Immature natural killer cell (primary cell): ENCODE measurements at regions not wholly inside any gene's neighbourhood (a gene's known extent, or its start where the extent isn't known, plus 50 kb on each side); places are given as distances from the start of the nearest gene placed in this dataset.
"Not testable (repeated sequence)": the region's sequence is repeated elsewhere in the genome, so short reads cannot be mapped to it uniquely, and the experiment has no call there.

Source experiments
- DNase-seq, 3 donors: peaks; one replicate each; pipeline ENCODE4 v3.0.0; 2022; ENCODE audit warnings: mixed read lengths in 1 of 3
- H3K27ac Mint-ChIP-seq, 6 donors: one replicate each; pipeline ENCODE4 v1.8.0; 2020; ENCODE audit warnings: mixed read lengths in 6 of 6, mild to moderate bottlenecking in 5 of 6, inconsistent platforms in 4 of 6, moderate library complexity in 3 of 6
- H3K27me3 Mint-ChIP-seq, 3 donors: one replicate each; pipeline ENCODE4 v1.8.0; 2020 to 2021; ENCODE audit warnings: low read depth in 3 of 3, mild to moderate bottlenecking in 3 of 3, mixed read lengths in 3 of 3, moderate library complexity in 3 of 3, inconsistent platforms in 1 of 3
- H3K36me3 Mint-ChIP-seq, 3 donors: one replicate each; pipeline ENCODE4 v1.8.0; 2020; ENCODE audit warnings: mixed read lengths in 3 of 3, inconsistent platforms in 2 of 3, mild to moderate bottlenecking in 2 of 3
- H3K4me1 Mint-ChIP-seq, 2 donors: one replicate each; pipeline ENCODE4 v1.8.0; 2020; ENCODE audit warnings: inconsistent platforms in 2 of 2, mild to moderate bottlenecking in 2 of 2, mixed read lengths in 2 of 2, moderate library complexity in 1 of 2
- H3K4me3 Mint-ChIP-seq, 5 donors: one replicate each; pipeline ENCODE4 v1.8.0; 2020; ENCODE audit warnings: mild to moderate bottlenecking in 5 of 5, mixed read lengths in 5 of 5, inconsistent platforms in 3 of 5, moderate library complexity in 3 of 5
- H3K9me3 Mint-ChIP-seq, 6 donors: one replicate each; pipeline ENCODE4 v1.8.0; 2020; ENCODE audit warnings: mild to moderate bottlenecking in 6 of 6, mixed read lengths in 6 of 6, inconsistent platforms in 4 of 6, moderate library complexity in 3 of 6

- no peaks in the 10 kb centered on the region for H3K36me3 Mint-ChIP-seq
- no peaks in the 10 kb centered on the region for H3K9me3 Mint-ChIP-seq
- no peak overlapping the region for H3K4me3 Mint-ChIP-seq
- H3K27ac Mint-ChIP-seq = no peak overlapping the region
- DNase-seq = no peak
- H3K4me1 Mint-ChIP-seq = peaks cover 69 to 81% of the 10 kb centered on the region in 2 donors
- peaks cover 0 to 3% (median 2%) of the 10 kb centered on the region in 3 donors for H3K27me3 Mint-ChIP-seq
Measured at GRCh38 chr6:144621332-144621731, 336.2 kb downstream of the UTRN start.

- H3K27me3 Mint-ChIP-seq = peaks cover 0 to 3% (median 3%) of the 10 kb centered on the region in 3 donors
- DNase-seq = no peak
- H3K4me3 Mint-ChIP-seq = no peak overlapping the region
- H3K9me3 Mint-ChIP-seq = no peaks in the 10 kb centered on the region
- peaks cover 76 to 94% of the 10 kb centered on the region in 2 donors for H3K4me1 Mint-ChIP-seq
- H3K36me3 Mint-ChIP-seq = no peaks in the 10 kb centered on the region
- peak overlapping the region in 4 of 6 donors; percentile 3 to 37 (median 8) for H3K27ac Mint-ChIP-seq
Measured at GRCh38 chr6:144624246-144624645, 339.1 kb downstream of the UTRN start.

GRCh38 chr6:144624716-144625115 lies 339.6 kb downstream of the UTRN start:
- Mint-ChIP-seq H3K27ac (peak overlapping the region in 3 of 6 donors; percentile 3 to 37 (median 10)), H3K36me3 (no peaks in the 10 kb centered on the region), H3K9me3 (no peaks in the 10 kb centered on the region), H3K27me3 (peaks cover 0 to 3% (median 3%) of the 10 kb centered on the region in 3 donors), H3K4me1 (peaks cover 77 to 94% of the 10 kb centered on the region in 2 donors), H3K4me3 (no peak overlapping the region)
- DNase-seq = no peak

GRCh38 chr6:144630857-144631256 lies 345.7 kb downstream of the UTRN start:
- Mint-ChIP-seq H3K27me3 (peaks cover 0 to 3% (median 1%) of the 10 kb centered on the region in 3 donors), H3K4me1 (peaks cover 60 to 83% of the 10 kb centered on the region in 2 donors), H3K9me3 (no peaks in the 10 kb centered on the region), H3K27ac (peak overlapping the region; percentile 0 to 73 (median 55)), H3K36me3 (peaks cover 0 to 3% (median 0%) of the 10 kb centered on the region in 3 donors), H3K4me3 (no peak overlapping the region)
- no peak for DNase-seq

GRCh38 chr6:144632266-144632665 lies 347.1 kb downstream of the UTRN start:
- Mint-ChIP-seq H3K9me3 (no peaks in the 10 kb centered on the region), H3K36me3 (peaks cover 0 to 3% (median 0%) of the 10 kb centered on the region in 3 donors), H3K27ac (peak overlapping the region in 1 of 6 donors; percentile 20), H3K4me1 (peaks cover 53 to 69% of the 10 kb centered on the region in 2 donors), H3K27me3 (peaks cover 0 to 1% (median under 1%) of the 10 kb centered on the region in 3 donors), H3K4me3 (no peak overlapping the region)
- no peak for DNase-seq

- peak overlapping the region in 1 of 6 donors; percentile 24 for H3K27ac Mint-ChIP-seq
- H3K4me1 Mint-ChIP-seq = peaks cover 43 to 68% of the 10 kb centered on the region in 2 donors
- H3K27me3 Mint-ChIP-seq = peaks cover 0 to 1% (median 0%) of the 10 kb centered on the region in 3 donors
- H3K9me3 Mint-ChIP-seq = no peaks in the 10 kb centered on the region
- no peak for DNase-seq
- no peak overlapping the region for H3K4me3 Mint-ChIP-seq
- H3K36me3 Mint-ChIP-seq = peaks cover 0 to 3% (median 0%) of the 10 kb centered on the region in 3 donors
Measured at GRCh38 chr6:144633886-144634285, 348.8 kb downstream of the UTRN start.

GRCh38 chr6:144634371-144634770 lies 349.2 kb downstream of the UTRN start:
- Mint-ChIP-seq H3K27ac (peak overlapping the region in 3 of 6 donors; percentile 8 to 48 (median 24)), H3K4me3 (no peak overlapping the region), H3K36me3 (peaks cover 0 to 3% (median 0%) of the 10 kb centered on the region in 3 donors), H3K9me3 (no peaks in the 10 kb centered on the region), H3K27me3 (peaks cover 0 to 3% (median 1%) of the 10 kb centered on the region in 3 donors), H3K4me1 (peaks cover 43 to 68% of the 10 kb centered on the region in 2 donors)
- DNase-seq = no peak

- Mint-ChIP-seq H3K27ac (peak overlapping the region in 2 of 6 donors; percentile 8 to 29), H3K36me3 (peaks cover 0 to 3% (median 0%) of the 10 kb centered on the region in 3 donors), H3K9me3 (no peaks in the 10 kb centered on the region), H3K4me3 (no peak overlapping the region), H3K4me1 (peaks cover 45 to 68% of the 10 kb centered on the region in 2 donors), H3K27me3 (peaks cover 0 to 3% (median 3%) of the 10 kb centered on the region in 3 donors)
- no peak for DNase-seq
Measured at GRCh38 chr6:144635051-144635450, 349.9 kb downstream of the UTRN start.

GRCh38 chr6:144636025-144636424 lies 350.9 kb downstream of the UTRN start:
- not testable (repeated sequence) for DNase-seq, H3K9me3 Mint-ChIP-seq, H3K4me3 Mint-ChIP-seq, H3K36me3 Mint-ChIP-seq, H3K27me3 Mint-ChIP-seq
- peaks cover 39 to 66% of the 10 kb centered on the region in 2 donors for H3K4me1 Mint-ChIP-seq
- H3K27ac Mint-ChIP-seq = peak overlapping the region in 1 of 6 donors; percentile 19

- Mint-ChIP-seq H3K4me1 (peaks cover 41 to 68% of the 10 kb centered on the region in 2 donors), H3K36me3 (peaks cover 0 to 3% (median 0%) of the 10 kb centered on the region in 3 donors), H3K9me3 (no peaks in the 10 kb centered on the region), H3K27me3 (peaks cover 0 to 3% (median 1%) of the 10 kb centered on the region in 3 donors), H3K4me3 (no peak overlapping the region), H3K27ac (no peak overlapping the region)
- DNase-seq = no peak
Measured at GRCh38 chr6:144637541-144637940, 352.4 kb downstream of the UTRN start.

GRCh38 chr6:144639654-144640053 lies 354.5 kb downstream of the UTRN start:
- H3K27ac Mint-ChIP-seq = peak overlapping the region in 1 of 6 donors; percentile 9
- no peaks in the 10 kb centered on the region for H3K36me3 Mint-ChIP-seq
- H3K9me3 Mint-ChIP-seq = no peaks in the 10 kb centered on the region
- DNase-seq = no peak
- H3K4me3 Mint-ChIP-seq = no peak overlapping the region
- H3K27me3 Mint-ChIP-seq = peaks cover 0 to 3% (median 1%) of the 10 kb centered on the region in 3 donors
- peaks cover 38 to 62% of the 10 kb centered on the region in 2 donors for H3K4me1 Mint-ChIP-seq

GRCh38 chr6:144641286-144641685 lies 356.2 kb downstream of the UTRN start:
- Mint-ChIP-seq H3K4me1 (peaks cover 41 to 70% of the 10 kb centered on the region in 2 donors), H3K27ac (peak overlapping the region in 3 of 6 donors; percentile 3 to 61 (median 4)), H3K27me3 (peaks cover 0 to 3% (median 1%) of the 10 kb centered on the region in 3 donors), H3K4me3 (no peak overlapping the region), H3K36me3 (no peaks in the 10 kb centered on the region), H3K9me3 (no peaks in the 10 kb centered on the region)
- no peak for DNase-seq

GRCh38 chr6:144644776-144645175 lies 359.6 kb downstream of the UTRN start:
- H3K9me3 Mint-ChIP-seq = no peaks in the 10 kb centered on the region
- H3K4me1 Mint-ChIP-seq = peaks cover 44 to 79% of the 10 kb centered on the region in 2 donors
- peaks cover 0 to under 1% (median 0%) of the 10 kb centered on the region in 3 donors for H3K27me3 Mint-ChIP-seq
- H3K4me3 Mint-ChIP-seq = no peak overlapping the region
- peaks cover 0 to 5% (median 4%) of the 10 kb centered on the region in 3 donors for H3K36me3 Mint-ChIP-seq
- no peak for DNase-seq
- no peak overlapping the region for H3K27ac Mint-ChIP-seq

- H3K27me3 Mint-ChIP-seq = peaks cover 0 to 1% (median 0%) of the 10 kb centered on the region in 3 donors
- no peak for DNase-seq
- H3K27ac Mint-ChIP-seq = peak overlapping the region in 2 of 6 donors; percentile 23 to 56
- no peak overlapping the region for H3K4me3 Mint-ChIP-seq
- peaks cover 0 to 9% (median 7%) of the 10 kb centered on the region in 3 donors for H3K36me3 Mint-ChIP-seq
- peaks cover 39 to 76% of the 10 kb centered on the region in 2 donors for H3K4me1 Mint-ChIP-seq
- no peaks in the 10 kb centered on the region for H3K9me3 Mint-ChIP-seq
Measured at GRCh38 chr6:144646093-144647056, 361.2 kb downstream of the UTRN start.
